Muscle layer of colon (tissue), 2 donors: ENCODE measurements at regions not wholly inside any gene's neighbourhood (a gene's known extent, or its start where the extent isn't known, plus 50 kb on each side); places are given as distances from the start of the nearest gene placed in this dataset.

ENCODE experiments used
- H3K27ac ChIP-seq: one replicate; pipeline ENCODE4 v1.7.0; 2013; ENCODE audit warnings: low read depth, mild to moderate bottlenecking, low read length, moderate library complexity
- H3K27me3 ChIP-seq, 2 donors: one replicate each; pipeline ENCODE4 v1.7.0; 2013; ENCODE audit warnings: low read length in 2 of 2, mild to moderate bottlenecking in 2 of 2; ENCODE audit not compliant: insufficient read depth in 2 of 2, control insufficient read depth in 1 of 2
- H3K36me3 ChIP-seq: one replicate; pipeline ENCODE4 v1.7.0; 2013; ENCODE audit warnings: mild to moderate bottlenecking, low read length; ENCODE audit not compliant: insufficient read depth
- H3K4me1 ChIP-seq: one replicate; pipeline ENCODE4 v1.7.0; 2013; ENCODE audit warnings: mild to moderate bottlenecking, low read length; ENCODE audit not compliant: insufficient read depth
- H3K4me3 ChIP-seq, 2 donors: one replicate each; pipeline ENCODE4 v1.7.0; 2013; ENCODE audit warnings: low read length in 2 of 2, low read depth in 1 of 2, mild to moderate bottlenecking in 1 of 2, moderate library complexity in 1 of 2
- H3K9ac ChIP-seq: one replicate; pipeline ENCODE4 v1.7.0; 2013; ENCODE audit warnings: low read length
- H3K9me3 ChIP-seq: one replicate; pipeline ENCODE4 v1.7.0; 2013; ENCODE audit warnings: mild to moderate bottlenecking, low read length
- donor health status: abdominal sarcoma.
- donor health status: Adenocarcinoma of cecum.

DNA sequence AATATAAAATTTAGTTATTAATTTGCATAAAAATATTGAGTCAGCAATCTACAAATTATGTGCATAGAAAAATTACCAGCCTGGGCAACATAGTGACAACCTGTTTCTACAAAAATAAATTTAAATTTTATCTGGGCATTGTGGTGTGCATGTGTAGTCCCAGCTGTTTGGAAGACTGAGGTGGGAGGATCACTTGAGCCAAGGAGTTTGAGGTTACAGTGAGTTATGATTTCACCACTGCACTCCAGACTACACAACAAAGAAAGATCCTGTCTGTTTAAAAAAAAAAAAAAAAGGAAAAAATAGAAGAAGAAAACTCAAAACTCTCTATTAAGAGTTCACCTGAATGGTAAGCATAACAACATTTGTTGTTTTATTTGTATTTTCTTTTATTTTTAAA, 1048.4 kb upstream of the CDH2 start:
- H3K4me1 ChIP-seq = no peaks in the 10 kb centered on the region
- no peaks in the 10 kb centered on the region for H3K36me3 ChIP-seq
- no peak overlapping the region for H3K9ac ChIP-seq
- H3K27ac ChIP-seq = no peak overlapping the region
- H3K27me3 ChIP-seq = no peaks in the 10 kb centered on the region
- H3K4me3 ChIP-seq = no peak overlapping the region
- no peaks in the 10 kb centered on the region for H3K9me3 ChIP-seq

- H3K27me3 ChIP-seq = no peaks in the 10 kb centered on the region
- no peaks in the 10 kb centered on the region for H3K4me1 ChIP-seq
- H3K4me3 ChIP-seq = no peak overlapping the region
- H3K36me3 ChIP-seq = no peaks in the 10 kb centered on the region
- H3K9ac ChIP-seq = no peak overlapping the region
- no peak overlapping the region for H3K27ac ChIP-seq
- no peaks in the 10 kb centered on the region for H3K9me3 ChIP-seq
Measured at GRCh38 chr18:29218091-29218490, 1041.2 kb upstream of the CDH2 start.

GRCh38 chr18:29217124-29217915, 1040.4 kb upstream of the CDH2 start:
- Histone ChIP-seq H3K9ac (no peak overlapping the region), H3K9me3 (no peaks in the 10 kb centered on the region), H3K4me1 (no peaks in the 10 kb centered on the region), H3K27me3 (no peaks in the 10 kb centered on the region), H3K27ac (no peak overlapping the region), H3K4me3 (no peak overlapping the region), H3K36me3 (no peaks in the 10 kb centered on the region)

GRCh38 chr18:29198834-29199233, 1021.9 kb upstream of the CDH2 start:
- Histone ChIP-seq H3K27me3 (no peaks in the 10 kb centered on the region), H3K36me3 (no peaks in the 10 kb centered on the region), H3K9ac (no peak overlapping the region), H3K4me1 (no peaks in the 10 kb centered on the region), H3K27ac (no peak overlapping the region), H3K4me3 (no peak overlapping the region), H3K9me3 (no peaks in the 10 kb centered on the region)

DNA sequence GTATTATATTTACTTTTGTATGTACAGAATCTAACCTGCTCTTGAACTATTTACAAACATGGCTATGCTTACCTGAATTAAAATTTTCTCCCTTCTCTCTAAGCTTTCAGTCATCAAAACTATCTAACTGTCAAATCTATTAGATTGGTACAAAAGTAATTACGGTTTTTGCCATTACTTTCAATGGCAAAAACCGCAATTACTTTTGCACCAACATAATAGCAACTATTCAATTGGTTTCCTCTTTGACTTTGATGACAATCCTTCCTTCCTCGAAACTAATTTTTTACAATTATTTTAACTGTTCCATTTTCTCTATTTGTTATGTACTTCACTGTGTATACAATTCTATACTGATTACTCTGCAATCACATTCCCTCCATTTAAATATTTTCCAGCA, 1019.4 kb upstream of the CDH2 start:
- Histone ChIP-seq H3K27ac (no peak overlapping the region), H3K9me3 (no peaks in the 10 kb centered on the region), H3K9ac (no peak overlapping the region), H3K27me3 (no peaks in the 10 kb centered on the region), H3K36me3 (no peaks in the 10 kb centered on the region), H3K4me1 (no peaks in the 10 kb centered on the region), H3K4me3 (no peak overlapping the region)

- Histone ChIP-seq H3K27me3 (no peaks in the 10 kb centered on the region), H3K4me3 (no peak overlapping the region), H3K9ac (no peak overlapping the region), H3K36me3 (no peaks in the 10 kb centered on the region), H3K27ac (no peak overlapping the region), H3K9me3 (no peaks in the 10 kb centered on the region), H3K4me1 (no peaks in the 10 kb centered on the region)
Measured at GRCh38 chr18:29191263-29191662, 1014.3 kb upstream of the CDH2 start.

DNA sequence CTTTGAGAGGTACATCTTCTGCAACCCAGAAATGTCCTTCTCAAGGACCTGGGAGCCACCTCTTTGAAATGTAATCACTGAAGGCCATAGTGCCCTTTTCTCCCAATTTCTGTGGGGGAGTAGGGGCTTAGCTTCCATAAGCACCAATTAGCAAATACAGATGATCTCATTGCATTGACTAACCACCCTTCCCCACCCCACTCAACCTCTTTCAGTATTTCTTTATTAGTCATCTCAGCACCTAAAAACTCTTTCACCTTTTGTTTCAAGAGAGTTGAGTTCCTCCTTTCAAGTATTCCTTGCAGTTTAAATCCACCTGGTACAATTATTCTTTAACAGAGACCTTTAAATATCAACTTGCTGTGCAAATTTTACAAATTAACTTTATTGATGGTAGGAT, 1011.8 kb upstream of the CDH2 start:
- Histone ChIP-seq H3K4me3 (no peak overlapping the region), H3K4me1 (no peaks in the 10 kb centered on the region), H3K27me3 (no peaks in the 10 kb centered on the region), H3K9ac (no peak overlapping the region), H3K36me3 (no peaks in the 10 kb centered on the region), H3K9me3 (no peaks in the 10 kb centered on the region), H3K27ac (no peak overlapping the region)

DNA sequence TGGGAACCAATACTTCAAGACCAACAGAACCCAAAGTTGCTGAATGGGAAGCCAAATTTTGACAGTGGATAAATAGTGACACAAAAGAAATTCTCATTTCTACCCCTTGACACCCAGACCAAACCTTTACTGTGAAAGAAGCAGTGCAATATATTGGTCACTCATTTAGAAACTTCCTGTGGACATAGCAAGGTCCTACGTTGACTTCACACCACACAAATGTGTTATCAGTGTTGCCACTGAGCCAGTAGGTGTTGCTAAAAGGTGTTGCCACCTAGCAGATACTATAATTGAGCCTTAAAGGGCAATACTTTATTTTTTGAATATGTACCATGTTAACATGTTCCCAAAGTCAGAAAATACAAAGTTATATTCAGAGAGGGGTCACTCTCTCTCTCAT, 1008.9 kb upstream of the CDH2 start:
- no peaks in the 10 kb centered on the region for H3K9me3 ChIP-seq
- no peaks in the 10 kb centered on the region for H3K36me3 ChIP-seq
- no peaks in the 10 kb centered on the region for H3K27me3 ChIP-seq
- peaks cover 7% of the 10 kb centered on the region for H3K4me1 ChIP-seq
- H3K4me3 ChIP-seq = no peak overlapping the region
- no peak overlapping the region for H3K27ac ChIP-seq
- H3K9ac ChIP-seq = no peak overlapping the region

DNA sequence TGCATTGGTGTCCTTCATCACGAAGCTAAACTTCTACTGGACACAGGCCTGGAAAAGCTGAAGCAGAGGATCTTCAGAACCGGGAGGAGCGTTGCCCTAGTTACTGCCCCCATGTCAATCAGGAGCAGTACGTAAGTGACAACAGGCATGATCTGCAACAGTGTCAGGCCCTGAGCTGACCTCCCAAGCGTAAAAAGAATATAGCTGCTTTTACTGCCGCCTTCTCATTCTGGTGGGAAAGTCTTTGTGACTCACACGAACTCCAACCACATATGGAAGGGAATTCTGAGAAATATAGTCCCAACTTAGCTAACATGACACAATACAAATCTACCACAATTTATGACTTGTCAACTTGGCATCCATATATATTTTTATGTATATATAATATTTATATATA, 1007.7 kb upstream of the CDH2 start:
- no peak overlapping the region for H3K27ac ChIP-seq
- no peak overlapping the region for H3K9ac ChIP-seq
- H3K4me3 ChIP-seq = no peak overlapping the region
- H3K4me1 ChIP-seq = peaks cover 8% of the 10 kb centered on the region
- no peaks in the 10 kb centered on the region for H3K9me3 ChIP-seq
- no peaks in the 10 kb centered on the region for H3K36me3 ChIP-seq
- H3K27me3 ChIP-seq = no peaks in the 10 kb centered on the region

DNA sequence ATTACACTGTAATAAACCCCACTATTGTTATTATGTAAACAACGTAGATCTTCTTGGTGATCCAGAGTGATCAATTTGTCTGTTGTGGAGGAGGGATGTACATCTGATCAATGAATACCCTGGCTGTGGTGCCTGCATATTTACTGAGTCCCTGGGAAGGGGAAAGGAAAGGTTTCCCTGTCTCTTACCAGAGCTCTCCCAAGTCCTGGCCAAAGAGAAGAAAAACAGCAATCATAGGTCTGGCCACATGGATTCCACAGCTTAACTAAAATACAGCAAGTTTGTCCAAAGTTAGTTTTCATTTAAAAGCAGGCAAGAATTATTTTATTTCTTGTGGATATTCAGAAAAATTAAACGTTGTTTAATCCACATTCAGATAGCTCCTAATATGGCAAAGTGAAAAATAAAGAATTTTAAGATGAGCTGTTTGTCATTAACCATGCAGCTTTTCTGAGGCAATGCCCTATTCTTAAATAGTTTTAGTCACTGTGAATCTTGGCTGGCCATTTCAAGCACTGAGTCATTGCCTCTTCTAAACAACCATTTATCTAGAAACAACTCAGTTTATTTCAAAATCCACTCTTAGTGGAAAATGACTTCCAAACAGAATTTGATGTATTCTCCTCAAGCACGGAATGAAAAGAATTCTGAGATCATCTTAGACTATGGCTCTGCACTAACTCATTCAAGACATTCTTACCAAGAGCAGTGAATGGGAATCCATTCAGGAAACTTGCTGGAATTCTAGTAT, 1004.4 kb upstream of the CDH2 start:
- Histone ChIP-seq H3K4me1 (peaks cover 8% of the 10 kb centered on the region), H3K9ac (no peak overlapping the region), H3K36me3 (no peaks in the 10 kb centered on the region), H3K4me3 (no peak overlapping the region), H3K27ac (no peak overlapping the region), H3K27me3 (no peaks in the 10 kb centered on the region), H3K9me3 (no peaks in the 10 kb centered on the region)

GRCh38 chr18:29176681-29177080, 999.8 kb upstream of the CDH2 start:
- Histone ChIP-seq H3K4me3 (no peak overlapping the region), H3K36me3 (no peaks in the 10 kb centered on the region), H3K9ac (no peak overlapping the region), H3K4me1 (peaks cover 8% of the 10 kb centered on the region), H3K27ac (no peak overlapping the region), H3K27me3 (no peaks in the 10 kb centered on the region), H3K9me3 (no peaks in the 10 kb centered on the region)

- Histone ChIP-seq H3K27me3 (no peaks in the 10 kb centered on the region), H3K4me3 (no peak overlapping the region), H3K9ac (no peak overlapping the region), H3K4me1 (no peaks in the 10 kb centered on the region), H3K9me3 (no peaks in the 10 kb centered on the region), H3K36me3 (no peaks in the 10 kb centered on the region), H3K27ac (no peak overlapping the region)
Measured at GRCh38 chr18:29174891-29175290, 998.0 kb upstream of the CDH2 start.
